ENCODE measurements at regions not wholly inside any gene's neighbourhood (a gene's known extent, or its start where the extent isn't known, plus 50 kb on each side); places are given as distances from the start of the nearest gene placed in this dataset.

- DNase-seq (ENCODE audit: low read depth in 1 of 2, low spot score in 1 of 2), result no peak
- no peak overlapping the region for H3K4me3 ChIP-seq (replicated peaks; ENCODE audit: insufficient read depth, low read length)
- no peak overlapping the region for H3K27ac ChIP-seq (replicated peaks)
- H3K27me3 ChIP-seq (ENCODE audit: insufficient read depth, poor library complexity, severe bottlenecking), result peaks cover 5% of the 10 kb centered on the region
- no peak for TF ChIP-seq CTCF (IDR thresholded peaks at IDR 0.05; ENCODE audit: insufficient read depth, low read length)
- no peak for TF ChIP-seq REST (IDR thresholded peaks at IDR 0.05; ENCODE audit: insufficient replicate concordance, low read depth)
- TF ChIP-seq SPI1 (IDR thresholded peaks at IDR 0.05; ENCODE audit: borderline replicate concordance, low read depth), result no peak
- no peak for TF ChIP-seq GABPA (IDR thresholded peaks at IDR 0.05; ENCODE audit: low read depth)
- no peak for TF ChIP-seq POLR2AphosphoS5 (IDR thresholded peaks at IDR 0.05; ENCODE audit: low read depth)
Observed at GRCh38 chr4:1475277-1476139, 69.3 kb upstream of the NKX1-1 start.

- Histone ChIP-seq H3K27ac (replicated peaks) (no peak overlapping the region), H3K4me3 (replicated peaks; ENCODE audit: insufficient read depth, low read length) (no peak overlapping the region), H3K27me3 (ENCODE audit: insufficient read depth, poor library complexity, severe bottlenecking) (peaks cover 5% of the 10 kb centered on the region)
- TF ChIP-seq REST (IDR thresholded peaks at IDR 0.05; ENCODE audit: insufficient replicate concordance, low read depth) (no peak), POLR2AphosphoS5 (IDR thresholded peaks at IDR 0.05; ENCODE audit: low read depth) (no peak), CTCF (IDR thresholded peaks at IDR 0.05; ENCODE audit: insufficient read depth, low read length) (no peak), GABPA (IDR thresholded peaks at IDR 0.05; ENCODE audit: low read depth) (no peak), SPI1 (IDR thresholded peaks at IDR 0.05; ENCODE audit: borderline replicate concordance, low read depth) (no peak)
- no peak for DNase-seq (ENCODE audit: low read depth in 1 of 2, low spot score in 1 of 2)
Observed at GRCh38 chr4:1474126-1475090, 68.2 kb upstream of the NKX1-1 start.

GRCh38 chr4:1473718-1474117, 67.5 kb upstream of the NKX1-1 start:
- no peak overlapping the region for H3K27ac ChIP-seq (replicated peaks)
- H3K4me3 ChIP-seq (replicated peaks; ENCODE audit: insufficient read depth, low read length), result no peak overlapping the region
- no peak for DNase-seq (ENCODE audit: low read depth in 1 of 2, low spot score in 1 of 2)
- peaks cover 5% of the 10 kb centered on the region for H3K27me3 ChIP-seq (ENCODE audit: insufficient read depth, poor library complexity, severe bottlenecking)
- TF ChIP-seq POLR2AphosphoS5 (IDR thresholded peaks at IDR 0.05; ENCODE audit: low read depth), result no peak
- TF ChIP-seq SPI1 (IDR thresholded peaks at IDR 0.05; ENCODE audit: borderline replicate concordance, low read depth), result no peak
- TF ChIP-seq GABPA (IDR thresholded peaks at IDR 0.05; ENCODE audit: low read depth), result no peak
- no peak for TF ChIP-seq REST (IDR thresholded peaks at IDR 0.05; ENCODE audit: insufficient replicate concordance, low read depth)
- no peak for TF ChIP-seq CTCF (IDR thresholded peaks at IDR 0.05; ENCODE audit: insufficient read depth, low read length)
